HepG2 (cell line): ENCODE measurements at regions not wholly inside any gene's neighbourhood (a gene's known extent, or its start where the extent isn't known, plus 50 kb on each side); places are given as distances from the start of the nearest gene placed in this dataset.
A peak's percentile ranks its signal among the peaks of the same experiment; 100 is the strongest.
"Not testable (repeated sequence)": the region's sequence is repeated elsewhere in the genome, so short reads cannot be mapped to it uniquely, and the experiment has no call there.

Source experiments
- ATAC-seq: fragments of 200-7000 bp; cut with Tn5 transposase; 3 replicates; pipeline ENCODE4 v1.9.1; 2020; ENCODE audit warnings: mild to moderate bottlenecking, moderate library complexity
- BruUV-seq: library from RNA; stranded (reverse); fragments of 400-500 nt; replicated peaks from 2 replicates; lab custom pipeline; 2021; lab: Mats Ljungman, UMichigan
- CTCF ChIA-PET: fragments of 300-600 bp; formaldehyde crosslinking; extraction: SDS; loops from one replicate; lab custom pipeline; 2021; ENCODE audit warnings: low total read pairs, inconsistent platforms, low intra/inter-chr PET ratio; lab: Yijun Ruan, JAX
- POLR2A ChIA-PET: fragments of 350-600 bp; sonication (Branson Sonifier 250); formaldehyde crosslinking; loops from one replicate; lab custom pipeline; 2020; ENCODE audit warnings: antibody characterized with exemption, inconsistent platforms; lab: Yijun Ruan, JAX
- DNase-seq: peaks from one replicate; pipeline ENCODE4 v3.0.0-alpha.2; 2015; ENCODE audit warnings: low spot score
- FAIRE-seq: peaks from 3 replicates; lab custom pipeline; 2011; peaks lifted over from hg19 to GRCh38; lab: Jason Lieb, UNC
- H2AFZ ChIP-seq: one replicate; pipeline ENCODE4 v1.6.1; 2011; ENCODE audit warnings: low read length, inconsistent platforms
- H3K27ac ChIP-seq: fragments of 300-600 bp; 3 replicates; pipeline ENCODE4 v1.8.0; 2011; ENCODE audit warnings: mixed run types, mild to moderate bottlenecking, mixed read lengths, low read length, inconsistent platforms; ENCODE audit not compliant: insufficient read depth; ENCODE audit errors: extremely low read length
- H3K27me3 ChIP-seq, 2 experiments: fragments of 200-600 bp in 1 of 2; 2 replicates in 1 of 2; 3 replicates in 1 of 2; pipeline versions ENCODE4 v1.6.0 to v1.8.0; 2011; ENCODE audit warnings: low read length in 2 of 2, mild to moderate bottlenecking in 2 of 2, moderate library complexity in 2 of 2, inconsistent platforms in 1 of 2; ENCODE audit not compliant: insufficient read depth in 2 of 2, control insufficient read depth in 1 of 2
- H3K36me3 ChIP-seq, 2 experiments: fragments of 200-600 bp in 1 of 2; replicated peaks in 1 of 2; 2 replicates in 1 of 2; 3 replicates in 1 of 2; pipeline versions ENCODE4 v1.5.1 to v1.8.0; 2011; ENCODE audit warnings: low read length in 2 of 2, inconsistent platforms in 1 of 2; ENCODE audit not compliant: insufficient read depth in 2 of 2, control insufficient read depth in 1 of 2
- H3K4me1 ChIP-seq: 2 replicates; pipeline ENCODE4 v1.5.1; 2012; ENCODE audit warnings: low read length, inconsistent platforms; ENCODE audit not compliant: insufficient read depth
- H3K4me2 ChIP-seq: 2 replicates; pipeline ENCODE4 v1.6.0; 2011; ENCODE audit warnings: low read depth, low read length, inconsistent platforms
- H3K4me3 ChIP-seq, 3 experiments: fragments of 200-600 bp in 1 of 3; sonication (generic), shearing (Covaris generic) in 1 of 3; replicated peaks in 1 of 3; 2 replicates each; pipeline ENCODE4 v1.5.1; 2011 to 2016; ENCODE audit warnings: low read length in 3 of 3, inconsistent platforms in 2 of 3, low read depth in 2 of 3, mild to moderate bottlenecking in 2 of 3, control low read depth in 1 of 3, mixed read lengths in 1 of 3; ENCODE audit not compliant: insufficient read depth in 1 of 3
- H3K79me2 ChIP-seq: one replicate; pipeline ENCODE4 v1.6.1; 2011; ENCODE audit warnings: low read length, inconsistent platforms; ENCODE audit not compliant: insufficient read depth
- H3K9ac ChIP-seq: 2 replicates; pipeline ENCODE4 v1.6.0; 2011; ENCODE audit warnings: mild to moderate bottlenecking, low read depth, low read length, inconsistent platforms; ENCODE audit not compliant: insufficient read depth
- H3K9me3 ChIP-seq: 2 replicates; pipeline ENCODE4 v1.5.1; 2012; ENCODE audit warnings: mild to moderate bottlenecking, low read length
- H4K20me1 ChIP-seq: 2 replicates; pipeline ENCODE4 v1.6.0; 2011; ENCODE audit warnings: inconsistent platforms, mild to moderate bottlenecking, low read length, moderate library complexity; ENCODE audit not compliant: insufficient read depth
- GATA4 ChIP-seq: sonication (generic); IDR thresholded peaks from 2 replicates; pipeline ENCODE4 v1.6.1; 2016; ENCODE audit warnings: antibody characterized with exemption, low read depth, borderline replicate concordance
- KAT8 ChIP-seq: IDR thresholded peaks from 2 replicates; pipeline ENCODE4 v1.6.1; 2016; ENCODE audit warnings: missing genetic modification reagents, missing compliant biosample characterization
- KDM2A ChIP-seq: sonication (generic); formaldehyde crosslinking; IDR thresholded peaks from 2 replicates; pipeline ENCODE4 v1.4.0; 2020; ENCODE audit warnings: low read depth, missing genetic modification reagents, borderline replicate concordance
- POLR2AphosphoS2 ChIP-seq: IDR thresholded peaks from 2 replicates; pipeline ENCODE4 v1.6.1; 2011; ENCODE audit warnings: low read depth, low read length, improper control_type of control experiment
- SATB2 ChIP-seq: sonication (generic); formaldehyde crosslinking; IDR thresholded peaks from 2 replicates; pipeline ENCODE4 v1.5.0; 2020; ENCODE audit warnings: missing genetic modification reagents
- SP5 ChIP-seq: IDR thresholded peaks from 2 replicates; pipeline ENCODE4 v1.6.1; 2016; ENCODE audit warnings: low read depth, borderline replicate concordance
- ZBTB38 ChIP-seq: sonication (generic); formaldehyde crosslinking; IDR thresholded peaks from 2 replicates; pipeline ENCODE4 v1.5.1; 2020; ENCODE audit warnings: mild to moderate bottlenecking, missing genetic modification reagents
- ZMAT3 ChIP-seq: sonication (generic); formaldehyde crosslinking; conservative IDR thresholded peaks from 2 replicates; pipeline ENCODE4 v1.7.0; 2021; ENCODE audit warnings: missing genetic modification reagents
- WGBS: methylation state at CpG from one replicate; pipeline ENCODE4 v1.1.6; 2017; ENCODE audit warnings: low lambda C conversion rate; 5-methylcytosine and 5-hydroxymethylcytosine counted together
- in situ Hi-C: cut with HindIII; loops from 2 replicates; pipeline ENCODE4 v1.10.0; 2017; ENCODE audit warnings: low pct_unique_long_range_greater_than_20kb; ENCODE audit not compliant: extremely low pct_ligation_motif_present
- intact Hi-C: fragments of 100-400 bp; cut with micrococcal nuclease; formaldehyde crosslinking; loops from one replicate; pipeline ENCODE4 v1.10.0; 2022; ENCODE audit not compliant: unreplicated experiment
- TF ChIP-seq, protein P1 (sequence below): sonication (generic); formaldehyde crosslinking; IDR thresholded peaks from 2 replicates; pipeline ENCODE4 v1.4.0; 2020; ENCODE audit warnings: missing genetic modification reagents, borderline replicate concordance

DNA sequence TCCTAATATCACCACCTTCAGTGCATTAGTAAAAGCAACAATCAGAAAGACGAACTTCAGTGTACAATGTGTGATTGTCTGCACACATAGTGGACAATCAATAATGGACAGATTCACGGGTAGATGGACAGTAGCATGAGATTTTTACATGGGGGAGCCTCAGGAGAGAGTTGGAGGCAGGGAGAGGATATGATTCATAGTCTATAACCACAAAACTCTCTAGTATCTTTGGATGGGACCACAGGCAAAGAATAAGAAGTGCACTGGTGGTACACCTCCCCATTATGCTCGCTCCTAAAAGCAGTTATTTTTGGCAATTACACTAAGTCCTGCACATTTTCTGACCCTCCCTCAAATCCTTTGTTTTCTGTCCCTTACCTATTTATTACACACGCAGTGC is 624.4 kb upstream of the ACTRT1 start:
- Histone ChIP-seq H3K36me3 (no peaks in the 10 kb centered on the region), H3K27ac (no peak overlapping the region), H3K27me3 (no peaks in the 10 kb centered on the region), H3K4me2 (no peak overlapping the region), H3K79me2 (no peaks in the 10 kb centered on the region), H4K20me1 (no peaks in the 10 kb centered on the region), H3K9me3 (no peaks in the 10 kb centered on the region), H3K4me1 (peaks cover 7% of the 10 kb centered on the region; the same call in 1 of the 2 replicates), H2AFZ (no peak overlapping the region), H3K9ac (no peak overlapping the region), H3K4me3 (no peak overlapping the region)
- TF ChIP-seq SP5 (CRISPR knock-in tag) (no peak), GATA4 (no peak), KDM2A (CRISPR knock-in tag) (no peak), ZBTB38 (CRISPR knock-in tag) (no peak), ZMAT3 (CRISPR knock-in tag) (no peak), KAT8 (CRISPR knock-in tag) (no peak), POLR2AphosphoS2 (no peak), SATB2 (CRISPR knock-in tag) (no peak)
- DNase-seq (no peak), ATAC-seq (no peak), FAIRE-seq (no peak)
- no TSS peak for BruUV-seq
- ChIA-PET CTCF (no interaction called here), POLR2A (no interaction called here)
- 90% methylated on average over 3 of the region's 4 CpGs for WGBS
- in situ Hi-C loops (no loop called here), intact Hi-C loops (no loop called here)

DNA sequence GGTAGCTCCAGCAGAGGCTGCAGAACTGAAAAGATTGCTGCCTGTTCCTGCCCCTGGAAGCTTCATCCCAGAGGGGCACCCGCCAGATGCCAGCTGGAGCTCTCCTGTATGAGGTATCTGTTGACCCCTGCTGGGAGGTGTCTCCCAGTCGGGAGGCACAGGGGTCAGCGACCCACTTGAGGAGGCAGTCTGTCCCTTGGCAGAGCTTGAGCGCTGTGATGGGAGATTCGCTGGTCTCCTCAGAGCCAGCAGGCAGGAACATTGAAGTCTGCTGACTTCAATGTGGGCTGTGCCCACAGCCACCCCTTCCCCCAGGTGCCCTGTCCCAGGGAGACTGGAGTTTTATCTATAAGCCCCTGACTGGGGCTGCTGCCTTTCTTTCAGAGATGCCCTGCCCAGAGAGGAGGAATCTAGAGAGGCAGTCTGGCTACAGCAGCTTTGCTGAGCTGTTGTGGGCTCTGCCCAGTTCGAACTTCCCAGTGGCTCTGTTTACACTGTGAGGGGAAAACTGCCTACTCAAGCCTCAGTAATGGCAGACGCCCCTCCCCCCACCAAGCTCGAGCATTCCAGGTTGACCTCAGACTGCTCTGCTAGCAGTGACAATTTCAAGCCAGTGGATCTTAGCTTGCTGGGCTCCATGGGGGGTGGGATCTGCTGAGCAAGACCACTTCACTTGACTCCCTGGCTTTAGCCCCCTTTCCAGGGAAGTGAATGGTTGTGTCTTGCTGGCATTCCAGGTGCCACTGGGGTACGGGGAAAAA is 622.3 kb upstream of the ACTRT1 start:
- H2AFZ ChIP-seq, H4K20me1 ChIP-seq, H3K4me1 ChIP-seq, H3K9me3 ChIP-seq, BruUV-seq, H3K27ac ChIP-seq, H3K27me3 ChIP-seq, intact Hi-C loops, H3K79me2 ChIP-seq, H3K4me3 ChIP-seq, POLR2A ChIA-PET, ATAC-seq, CTCF ChIA-PET, H3K9ac ChIP-seq, FAIRE-seq, H3K36me3 ChIP-seq, in situ Hi-C loops: not testable (repeated sequence)
- H3K4me2 ChIP-seq = 0 out of 2 replicates have a peak overlapping the region, but pooled peaks have one; percentile 3
- peak; percentile 3 for DNase-seq
- 60% methylated on average over 1 of the region's 9 CpGs for WGBS
- TF ChIP-seq, protein P1, sequence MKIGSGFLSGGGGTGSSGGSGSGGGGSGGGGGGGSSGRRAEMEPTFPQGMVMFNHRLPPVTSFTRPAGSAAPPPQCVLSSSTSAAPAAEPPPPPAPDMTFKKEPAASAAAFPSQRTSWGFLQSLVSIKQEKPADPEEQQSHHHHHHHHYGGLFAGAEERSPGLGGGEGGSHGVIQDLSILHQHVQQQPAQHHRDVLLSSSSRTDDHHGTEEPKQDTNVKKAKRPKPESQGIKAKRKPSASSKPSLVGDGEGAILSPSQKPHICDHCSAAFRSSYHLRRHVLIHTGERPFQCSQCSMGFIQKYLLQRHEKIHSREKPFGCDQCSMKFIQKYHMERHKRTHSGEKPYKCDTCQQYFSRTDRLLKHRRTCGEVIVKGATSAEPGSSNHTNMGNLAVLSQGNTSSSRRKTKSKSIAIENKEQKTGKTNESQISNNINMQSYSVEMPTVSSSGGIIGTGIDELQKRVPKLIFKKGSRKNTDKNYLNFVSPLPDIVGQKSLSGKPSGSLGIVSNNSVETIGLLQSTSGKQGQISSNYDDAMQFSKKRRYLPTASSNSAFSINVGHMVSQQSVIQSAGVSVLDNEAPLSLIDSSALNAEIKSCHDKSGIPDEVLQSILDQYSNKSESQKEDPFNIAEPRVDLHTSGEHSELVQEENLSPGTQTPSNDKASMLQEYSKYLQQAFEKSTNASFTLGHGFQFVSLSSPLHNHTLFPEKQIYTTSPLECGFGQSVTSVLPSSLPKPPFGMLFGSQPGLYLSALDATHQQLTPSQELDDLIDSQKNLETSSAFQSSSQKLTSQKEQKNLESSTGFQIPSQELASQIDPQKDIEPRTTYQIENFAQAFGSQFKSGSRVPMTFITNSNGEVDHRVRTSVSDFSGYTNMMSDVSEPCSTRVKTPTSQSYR (CRISPR knock-in tag) = peak; percentile 82
